Panc1 (cell line): ENCODE measurements at regions not wholly inside any gene's neighbourhood (a gene's known extent, or its start where the extent isn't known, plus 50 kb on each side); places are given as distances from the start of the nearest gene placed in this dataset.

Experiments used
- POLR2AphosphoS5 ChIP-seq: IDR thresholded peaks from 2 replicates; pipeline ENCODE4 v1.6.1; 2012; ENCODE audit warnings: mild to moderate bottlenecking, low read depth, low read length, moderate library complexity
- TF ChIP-seq, protein P1 (sequence below): fragments of 450-650 bp; IDR thresholded peaks from 2 replicates; pipeline ENCODE4 v1.5.1; 2017; ENCODE audit warnings: mild to moderate bottlenecking

DNA sequence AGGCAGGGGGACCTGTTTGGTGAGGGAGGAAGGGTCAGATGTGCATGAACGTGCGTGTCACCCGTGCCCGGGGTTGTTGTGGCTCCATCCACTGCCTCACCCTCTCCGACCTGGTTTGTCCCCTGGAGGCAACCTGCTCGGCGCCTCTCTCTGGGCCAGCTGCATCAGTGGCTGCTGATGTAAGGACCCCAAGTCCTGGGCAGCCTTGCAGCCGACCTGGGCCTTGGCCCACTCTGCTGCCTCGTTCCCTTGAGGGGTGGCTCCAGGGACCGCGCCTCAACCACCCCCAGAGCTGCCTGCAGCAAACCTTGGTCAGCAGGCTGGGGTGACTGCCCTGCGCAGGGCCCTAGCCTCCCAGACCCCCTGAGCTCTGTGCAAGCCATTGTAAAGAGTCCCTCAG, 351.7 kb downstream of the TMEM121 start:
- TF ChIP-seq, protein P1, sequence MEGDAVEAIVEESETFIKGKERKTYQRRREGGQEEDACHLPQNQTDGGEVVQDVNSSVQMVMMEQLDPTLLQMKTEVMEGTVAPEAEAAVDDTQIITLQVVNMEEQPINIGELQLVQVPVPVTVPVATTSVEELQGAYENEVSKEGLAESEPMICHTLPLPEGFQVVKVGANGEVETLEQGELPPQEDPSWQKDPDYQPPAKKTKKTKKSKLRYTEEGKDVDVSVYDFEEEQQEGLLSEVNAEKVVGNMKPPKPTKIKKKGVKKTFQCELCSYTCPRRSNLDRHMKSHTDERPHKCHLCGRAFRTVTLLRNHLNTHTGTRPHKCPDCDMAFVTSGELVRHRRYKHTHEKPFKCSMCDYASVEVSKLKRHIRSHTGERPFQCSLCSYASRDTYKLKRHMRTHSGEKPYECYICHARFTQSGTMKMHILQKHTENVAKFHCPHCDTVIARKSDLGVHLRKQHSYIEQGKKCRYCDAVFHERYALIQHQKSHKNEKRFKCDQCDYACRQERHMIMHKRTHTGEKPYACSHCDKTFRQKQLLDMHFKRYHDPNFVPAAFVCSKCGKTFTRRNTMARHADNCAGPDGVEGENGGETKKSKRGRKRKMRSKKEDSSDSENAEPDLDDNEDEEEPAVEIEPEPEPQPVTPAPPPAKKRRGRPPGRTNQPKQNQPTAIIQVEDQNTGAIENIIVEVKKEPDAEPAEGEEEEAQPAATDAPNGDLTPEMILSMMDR, result no peak
- no peak for TF ChIP-seq POLR2AphosphoS5
